HCT116 (cell line): ENCODE measurements at regions not wholly inside any gene's neighbourhood (a gene's known extent, or its start where the extent isn't known, plus 50 kb on each side); places are given as distances from the start of the nearest gene placed in this dataset.
"Not testable (repeated sequence)": the region's sequence is repeated elsewhere in the genome, so short reads cannot be mapped to it uniquely, and the experiment has no call there.

Source experiments
- ATAC-seq: fragments of 200-7000 bp; cut with Tn5 transposase; 2 replicates; pipeline ENCODE4 v1.9.1; 2020; ENCODE audit warnings: mild to moderate bottlenecking, moderate library complexity
- BruUV-seq: library from RNA; stranded (reverse); fragments of 400-500 nt; replicated peaks from 2 replicates; lab custom pipeline; 2021; lab: Mats Ljungman, UMichigan
- CTCF ChIA-PET: fragments of 300-600 bp; sonication (Branson Sonifier 250); formaldehyde crosslinking; loops from one replicate; lab custom pipeline; 2021; ENCODE audit warnings: antibody characterized with exemption; lab: Charles Lee
- POLR2A ChIA-PET: fragments of 300-600, 350-600 bp; sonication (Branson Sonifier 250); formaldehyde crosslinking; loops from one replicate; lab custom pipeline; 2021; ENCODE audit warnings: antibody characterized with exemption; lab: Charles Lee
- RAD21 ChIA-PET, 2 experiments: fragments of 300-600 bp; sonication (Branson Sonifier 250); formaldehyde crosslinking; loops; one replicate each; lab custom pipeline; 2023; ENCODE audit warnings: low total read pairs in 2 of 2; ENCODE audit not compliant: uncharacterized antibody in 2 of 2, unreplicated experiment in 2 of 2, low non-redundant PET in 1 of 2; lab: Charles Lee
- DNase-seq: peaks from one replicate; pipeline ENCODE4 v3.0.0-alpha.2; 2010; ENCODE audit warnings: low read depth, low spot score
- H2AFZ ChIP-seq: fragments of 200-600 bp; shearing (Covaris generic), sonication (generic); 2 replicates; pipeline ENCODE4 v1.6.1; 2017; ENCODE audit warnings: low read depth, mixed run types, mixed read lengths, antibody characterized with exemption, low read length; ENCODE audit not compliant: poor library complexity, severe bottlenecking
- H3K27ac ChIP-seq: 2 replicates; pipeline ENCODE4 v1.5.1; 2012; ENCODE audit warnings: low read depth, low read length
- H3K27me3 ChIP-seq: fragments of 200-600 bp; sonication (generic); 2 replicates; pipeline ENCODE4 v1.6.1; 2016; ENCODE audit warnings: mixed run types, low read length, mixed read lengths; ENCODE audit not compliant: insufficient read depth
- H3K36me3 ChIP-seq, 2 experiments: fragments of 200-500 bp in 1 of 2; fragments of 200-600 bp in 1 of 2; sonication (Bioruptor generic) in 1 of 2; sonication (generic) in 1 of 2; 2 replicates each; pipeline versions ENCODE4 v1.5.1 to v1.6.1; 2014 to 2016; ENCODE audit warnings: low read length in 2 of 2, inconsistent platforms in 1 of 2, mixed read lengths in 1 of 2, mixed run types in 1 of 2; ENCODE audit not compliant: insufficient read depth in 2 of 2, control insufficient read depth in 1 of 2
- H3K4me1 ChIP-seq, 2 experiments: fragments of 200-600 bp in 1 of 2; sonication (generic) in 1 of 2; 2 replicates each; pipeline versions ENCODE4 v1.5.1 to v1.6.1; 2012 to 2017; ENCODE audit warnings: low read length in 2 of 2, inconsistent platforms in 1 of 2, mild to moderate bottlenecking in 1 of 2, mixed read lengths in 1 of 2, mixed run types in 1 of 2, moderate library complexity in 1 of 2; ENCODE audit not compliant: insufficient read depth in 2 of 2, control insufficient read depth in 1 of 2
- H3K4me2 ChIP-seq: fragments of 200-600 bp; sonication (generic); 2 replicates; pipeline ENCODE4 v1.6.1; 2017; ENCODE audit warnings: mixed run types, low read length, mixed read lengths
- H3K4me3 ChIP-seq, 2 experiments: fragments of 200-600 bp in 1 of 2; sonication (generic) in 1 of 2; replicated peaks in 1 of 2; 2 replicates each; pipeline ENCODE4 v1.5.1; 2011 to 2016; ENCODE audit warnings: low read length in 2 of 2, control low read depth in 1 of 2, low read depth in 1 of 2, mild to moderate bottlenecking in 1 of 2, mixed read lengths in 1 of 2, mixed run types in 1 of 2
- H3K79me2 ChIP-seq: fragments of 200-600 bp; sonication (generic); 2 replicates; pipeline ENCODE4 v1.6.1; 2017; ENCODE audit warnings: mild to moderate bottlenecking, mixed run types, low read length, moderate library complexity, mixed read lengths; ENCODE audit not compliant: insufficient read depth
- H3K9ac ChIP-seq: fragments of 200-600 bp; sonication (generic); 2 replicates; pipeline ENCODE4 v1.6.1; 2016; ENCODE audit warnings: low read length, mixed read lengths
- H3K9me2 ChIP-seq: fragments of 200-600 bp; sonication (generic), shearing (Covaris generic); 2 replicates; pipeline ENCODE4 v1.6.1; 2017; ENCODE audit warnings: mixed run types, mild to moderate bottlenecking, moderate library complexity; ENCODE audit not compliant: insufficient read depth
- H3K9me3 ChIP-seq, 2 experiments: fragments of 200-500 bp in 1 of 2; fragments of 200-600 bp in 1 of 2; sonication (Bioruptor generic) in 1 of 2; sonication (generic) in 1 of 2; 2 replicates each; pipeline ENCODE4 v1.6.1; 2014 to 2017; ENCODE audit warnings: low read length in 2 of 2, mixed read lengths in 2 of 2, inconsistent platforms in 1 of 2, low read depth in 1 of 2, mild to moderate bottlenecking in 1 of 2, mixed run types in 1 of 2, moderate library complexity in 1 of 2; ENCODE audit not compliant: control insufficient read depth in 1 of 2, insufficient read depth in 1 of 2
- H4K20me1 ChIP-seq: fragments of 200-600 bp; sonication (generic), shearing (Covaris generic); 2 replicates; pipeline ENCODE4 v1.6.1; 2017; ENCODE audit warnings: mixed run types, mild to moderate bottlenecking, moderate library complexity; ENCODE audit not compliant: insufficient read depth
- EGR1 ChIP-seq: IDR thresholded peaks from 2 replicates; pipeline ENCODE4 v1.6.1; 2012; ENCODE audit warnings: low read depth
- RAD21 ChIP-seq: IDR thresholded peaks from 2 replicates; pipeline ENCODE4 v1.6.1; 2012; ENCODE audit warnings: low read depth, mild to moderate bottlenecking
- SP1 ChIP-seq: IDR thresholded peaks from 2 replicates; pipeline ENCODE4 v1.6.1; 2012; ENCODE audit warnings: low read depth
- TCF7L2 ChIP-seq: IDR thresholded peaks from 2 replicates; pipeline ENCODE4 v1.7.0; 2011; ENCODE audit warnings: borderline replicate concordance, inconsistent platforms; ENCODE audit not compliant: insufficient read depth, insufficient read length; ENCODE audit errors: extremely low read depth
- YY1 ChIP-seq: IDR thresholded peaks from 2 replicates; pipeline ENCODE4 v1.6.1; 2011; ENCODE audit warnings: low read length, low read depth, moderate library complexity, mild to moderate bottlenecking; ENCODE audit not compliant: insufficient replicate concordance; ENCODE audit errors: extremely low read depth
- intact Hi-C: fragments of 100-400 bp; cut with micrococcal nuclease; formaldehyde crosslinking; loops from 2 replicates; pipeline ENCODE4 v1.10.0; 2022
- TF ChIP-seq, protein P1 (sequence below), 3 experiments: fragments of 200-600 bp in 1 of 3; sonication (generic) in 1 of 3; IDR thresholded peaks in 2 of 3; conservative IDR thresholded peaks in 1 of 3; 2 replicates each; pipeline ENCODE4 v1.5.1; 2012 to 2017; ENCODE audit warnings: low read depth in 2 of 3, low read length in 2 of 3, antibody characterized with exemption in 1 of 3, borderline replicate concordance in 1 of 3, control low read depth in 1 of 3, mild to moderate bottlenecking in 1 of 3, mixed read lengths in 1 of 3, mixed run types in 1 of 3, moderate library complexity in 1 of 3; ENCODE audit not compliant: insufficient read depth in 1 of 3

DNA sequence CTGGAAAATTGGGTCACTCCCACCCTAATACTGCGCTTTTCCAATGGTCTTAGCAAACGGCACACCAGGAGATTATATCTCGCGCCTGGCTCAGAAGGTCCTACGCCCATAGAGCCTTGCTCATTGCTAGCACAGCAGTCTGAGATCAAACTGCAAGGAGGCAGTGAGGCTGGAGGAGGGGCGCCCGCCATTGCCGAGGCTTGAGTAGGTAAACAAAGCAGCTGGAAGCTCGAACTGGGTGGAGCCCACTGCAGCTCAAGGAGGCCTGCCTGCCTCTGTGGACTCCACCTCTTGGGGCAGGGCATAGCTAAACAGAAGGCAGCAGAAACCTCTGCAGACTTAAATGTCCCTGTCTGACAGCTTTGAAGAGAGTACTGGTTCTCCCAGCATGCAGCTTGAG, 362.6 kb upstream of the GOT2 start:
- H2AFZ ChIP-seq, H4K20me1 ChIP-seq, ATAC-seq, DNase-seq, H3K27me3 ChIP-seq, RAD21 ChIA-PET, intact Hi-C loops, POLR2A ChIA-PET, H3K9me3 ChIP-seq, H3K79me2 ChIP-seq, H3K4me1 ChIP-seq, H3K27ac ChIP-seq, H3K9ac ChIP-seq, H3K4me2 ChIP-seq, H3K4me3 ChIP-seq, BruUV-seq, H3K9me2 ChIP-seq, H3K36me3 ChIP-seq, CTCF ChIA-PET: not testable (repeated sequence)

DNA sequence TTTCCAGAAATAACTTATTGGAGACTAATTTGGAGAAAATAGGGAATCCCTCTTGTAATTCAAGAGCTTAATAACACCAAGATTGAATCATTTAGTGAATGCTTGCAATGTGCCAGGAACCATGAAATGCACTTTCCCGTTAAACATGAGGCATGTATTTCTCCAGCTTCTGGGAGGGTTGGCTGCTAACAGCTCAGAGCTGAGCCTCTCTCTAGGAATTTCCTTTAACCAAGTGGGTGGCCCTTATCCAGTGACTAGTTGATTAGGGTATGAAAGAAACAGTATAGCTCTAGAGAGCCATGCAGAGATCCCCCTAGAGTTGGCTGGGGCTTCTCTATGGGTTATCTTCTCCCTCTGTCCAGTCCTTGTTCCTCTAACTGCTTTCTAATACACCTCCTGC, 356.4 kb upstream of the GOT2 start:
- H3K27ac ChIP-seq = no peak overlapping the region
- no peaks in the 10 kb centered on the region for H4K20me1 ChIP-seq
- H3K4me1 ChIP-seq = no peaks in the 10 kb centered on the region
- no peak for DNase-seq
- ChIA-PET CTCF (no interaction called here), RAD21 (no interaction called here), POLR2A (no interaction called here)
- H3K4me3 ChIP-seq = no peak overlapping the region
- BruUV-seq = no TSS peak
- no peak overlapping the region for H3K9ac ChIP-seq
- H3K27me3 ChIP-seq = no peaks in the 10 kb centered on the region
- no peak for TF ChIP-seq RAD21
- TF ChIP-seq, protein P1, sequence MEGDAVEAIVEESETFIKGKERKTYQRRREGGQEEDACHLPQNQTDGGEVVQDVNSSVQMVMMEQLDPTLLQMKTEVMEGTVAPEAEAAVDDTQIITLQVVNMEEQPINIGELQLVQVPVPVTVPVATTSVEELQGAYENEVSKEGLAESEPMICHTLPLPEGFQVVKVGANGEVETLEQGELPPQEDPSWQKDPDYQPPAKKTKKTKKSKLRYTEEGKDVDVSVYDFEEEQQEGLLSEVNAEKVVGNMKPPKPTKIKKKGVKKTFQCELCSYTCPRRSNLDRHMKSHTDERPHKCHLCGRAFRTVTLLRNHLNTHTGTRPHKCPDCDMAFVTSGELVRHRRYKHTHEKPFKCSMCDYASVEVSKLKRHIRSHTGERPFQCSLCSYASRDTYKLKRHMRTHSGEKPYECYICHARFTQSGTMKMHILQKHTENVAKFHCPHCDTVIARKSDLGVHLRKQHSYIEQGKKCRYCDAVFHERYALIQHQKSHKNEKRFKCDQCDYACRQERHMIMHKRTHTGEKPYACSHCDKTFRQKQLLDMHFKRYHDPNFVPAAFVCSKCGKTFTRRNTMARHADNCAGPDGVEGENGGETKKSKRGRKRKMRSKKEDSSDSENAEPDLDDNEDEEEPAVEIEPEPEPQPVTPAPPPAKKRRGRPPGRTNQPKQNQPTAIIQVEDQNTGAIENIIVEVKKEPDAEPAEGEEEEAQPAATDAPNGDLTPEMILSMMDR (IDR thresholded peaks at IDR 0.05 in 2 of 3, conservative IDR thresholded peaks at IDR 0.05 in 1 of 3; ENCODE audit: borderline replicate concordance in 1 of 3, insufficient read depth in 1 of 3, low read depth in 2 of 3, low read length in 2 of 3) = no peak
- TF ChIP-seq YY1 = no peak
- no peak for TF ChIP-seq SP1
- no peak for TF ChIP-seq EGR1
- TF ChIP-seq TCF7L2 = no peak
- no peaks in the 10 kb centered on the region for H3K79me2 ChIP-seq
- no peak for ATAC-seq
- no peak overlapping the region for H3K4me2 ChIP-seq
- no peaks in the 10 kb centered on the region for H3K36me3 ChIP-seq
- H3K9me3 ChIP-seq = peaks cover 0 to 6% of the 10 kb centered on the region in 2 experiments; a peak in 1 of 4 replicates
- intact Hi-C loops = no loop called here
- H3K9me2 ChIP-seq = no peaks in the 10 kb centered on the region
- H2AFZ ChIP-seq = no peak overlapping the region
